PFSK-1 (cell line): ENCODE measurements at regions not wholly inside any gene's neighbourhood (a gene's known extent, or its start where the extent isn't known, plus 50 kb on each side); places are given as distances from the start of the nearest gene placed in this dataset.

Source experiments
- FOXP2 ChIP-seq: optimal IDR thresholded peaks from 2 replicates; pipeline ENCODE3; 2011; ENCODE audit warnings: borderline replicate concordance, control low read depth, inconsistent platforms; ENCODE audit not compliant: insufficient read depth; ENCODE audit errors: extremely low read length, extremely low read depth
- POLR2AphosphoS5 ChIP-seq: IDR thresholded peaks from 2 replicates; pipeline ENCODE4 v1.6.1; 2012; ENCODE audit warnings: low read depth, mild to moderate bottlenecking, control low read depth, low read length, moderate library complexity
- SIN3A ChIP-seq: IDR thresholded peaks from 2 replicates; pipeline ENCODE4 v1.6.1; 2012; ENCODE audit warnings: mild to moderate bottlenecking, low read length, moderate library complexity, borderline replicate concordance; ENCODE audit not compliant: insufficient read depth
- TAF1 ChIP-seq: IDR thresholded peaks from 2 replicates; pipeline ENCODE4 v1.6.1; 2012; ENCODE audit warnings: low read length, control low read depth, borderline replicate concordance; ENCODE audit not compliant: insufficient read depth
- TF ChIP-seq, protein P1 (sequence below), 2 experiments: IDR thresholded peaks; 2 replicates each; pipeline versions ENCODE4 v1.6.1 to v1.8.0; 2011 to 2012; ENCODE audit warnings: low read depth in 2 of 2, low read length in 2 of 2, control low read depth in 1 of 2, inconsistent platforms in 1 of 2, mild to moderate bottlenecking in 1 of 2, moderate library complexity in 1 of 2; ENCODE audit not compliant: insufficient read depth in 1 of 2

DNA sequence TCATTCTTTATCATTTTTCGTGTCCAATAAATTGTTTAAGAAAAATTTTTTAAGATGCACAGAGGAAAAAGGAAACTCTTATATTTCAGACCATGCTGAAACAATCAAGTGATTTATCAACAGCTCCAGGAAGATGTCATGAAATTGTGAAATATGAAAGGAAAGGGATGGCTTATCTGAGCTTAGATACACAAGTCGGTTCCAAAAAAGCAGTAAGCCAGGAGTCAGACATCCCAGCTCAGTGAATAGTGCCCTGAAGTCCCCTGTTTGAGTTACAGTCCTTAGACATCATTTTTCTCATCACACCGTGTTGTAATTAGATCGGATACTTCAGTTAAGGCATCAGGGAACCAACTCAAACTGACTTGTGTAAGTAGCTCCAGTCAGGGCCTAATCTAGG, 91.0 kb upstream of the SSTR4 start:
- TF ChIP-seq, protein P1, sequence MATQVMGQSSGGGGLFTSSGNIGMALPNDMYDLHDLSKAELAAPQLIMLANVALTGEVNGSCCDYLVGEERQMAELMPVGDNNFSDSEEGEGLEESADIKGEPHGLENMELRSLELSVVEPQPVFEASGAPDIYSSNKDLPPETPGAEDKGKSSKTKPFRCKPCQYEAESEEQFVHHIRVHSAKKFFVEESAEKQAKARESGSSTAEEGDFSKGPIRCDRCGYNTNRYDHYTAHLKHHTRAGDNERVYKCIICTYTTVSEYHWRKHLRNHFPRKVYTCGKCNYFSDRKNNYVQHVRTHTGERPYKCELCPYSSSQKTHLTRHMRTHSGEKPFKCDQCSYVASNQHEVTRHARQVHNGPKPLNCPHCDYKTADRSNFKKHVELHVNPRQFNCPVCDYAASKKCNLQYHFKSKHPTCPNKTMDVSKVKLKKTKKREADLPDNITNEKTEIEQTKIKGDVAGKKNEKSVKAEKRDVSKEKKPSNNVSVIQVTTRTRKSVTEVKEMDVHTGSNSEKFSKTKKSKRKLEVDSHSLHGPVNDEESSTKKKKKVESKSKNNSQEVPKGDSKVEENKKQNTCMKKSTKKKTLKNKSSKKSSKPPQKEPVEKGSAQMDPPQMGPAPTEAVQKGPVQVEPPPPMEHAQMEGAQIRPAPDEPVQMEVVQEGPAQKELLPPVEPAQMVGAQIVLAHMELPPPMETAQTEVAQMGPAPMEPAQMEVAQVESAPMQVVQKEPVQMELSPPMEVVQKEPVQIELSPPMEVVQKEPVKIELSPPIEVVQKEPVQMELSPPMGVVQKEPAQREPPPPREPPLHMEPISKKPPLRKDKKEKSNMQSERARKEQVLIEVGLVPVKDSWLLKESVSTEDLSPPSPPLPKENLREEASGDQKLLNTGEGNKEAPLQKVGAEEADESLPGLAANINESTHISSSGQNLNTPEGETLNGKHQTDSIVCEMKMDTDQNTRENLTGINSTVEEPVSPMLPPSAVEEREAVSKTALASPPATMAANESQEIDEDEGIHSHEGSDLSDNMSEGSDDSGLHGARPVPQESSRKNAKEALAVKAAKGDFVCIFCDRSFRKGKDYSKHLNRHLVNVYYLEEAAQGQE (IDR thresholded peaks at IDR 0.05; ENCODE audit: insufficient read depth in 1 of 2, low read depth in 2 of 2, low read length in 2 of 2), result no peak

DNA sequence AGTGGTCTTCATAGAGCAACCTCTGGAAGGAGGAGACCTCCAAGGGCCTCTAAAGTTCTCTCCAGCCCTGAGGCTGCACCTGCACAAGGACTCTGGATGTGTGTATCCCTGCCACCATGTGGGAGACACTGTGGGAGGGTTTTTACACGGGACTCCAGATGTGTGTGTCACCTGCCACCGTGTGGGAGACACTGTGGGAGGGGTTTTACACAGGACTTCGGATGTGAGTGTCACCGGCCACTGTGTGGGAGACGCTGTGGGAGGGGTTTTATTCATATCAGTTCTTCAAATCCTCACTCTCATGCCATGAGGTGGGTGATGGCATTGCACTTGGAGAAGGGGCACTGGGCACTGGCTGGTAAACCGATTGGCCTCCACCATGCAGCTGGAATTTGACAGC, 90.2 kb upstream of the SSTR4 start:
- TF ChIP-seq, protein P1 (IDR thresholded peaks at IDR 0.05; ENCODE audit: insufficient read depth in 1 of 2, low read depth in 2 of 2, low read length in 2 of 2), result no peak
- TF ChIP-seq TAF1 (no peak), SIN3A (no peak), POLR2AphosphoS5 (no peak), FOXP2 (no peak)

DNA sequence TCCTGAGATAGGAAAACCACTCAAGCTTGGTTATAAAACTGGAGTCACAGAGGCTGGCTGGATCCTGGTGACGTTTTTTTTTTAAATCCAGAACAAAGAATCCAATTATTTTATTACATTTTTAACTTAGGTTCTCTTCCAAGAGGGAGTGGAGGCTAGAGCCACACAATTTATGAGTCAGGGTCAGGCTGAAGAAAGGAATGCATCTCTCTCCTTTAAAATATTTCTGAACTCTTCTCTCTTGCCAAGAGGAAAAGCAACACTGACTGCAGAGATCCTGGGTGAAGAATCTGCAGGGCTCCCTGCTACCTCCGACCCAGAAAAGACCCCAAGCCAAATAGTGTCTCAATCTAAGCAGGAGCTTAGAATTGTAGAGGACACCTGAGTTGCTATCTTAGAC, 88.5 kb upstream of the SSTR4 start:
- TF ChIP-seq TAF1, result no peak
- no peak for TF ChIP-seq FOXP2
- no peak for TF ChIP-seq SIN3A
- TF ChIP-seq, protein P1 (IDR thresholded peaks at IDR 0.05; ENCODE audit: insufficient read depth in 1 of 2, low read depth in 2 of 2, low read length in 2 of 2), result no peak
- no peak for TF ChIP-seq POLR2AphosphoS5

DNA sequence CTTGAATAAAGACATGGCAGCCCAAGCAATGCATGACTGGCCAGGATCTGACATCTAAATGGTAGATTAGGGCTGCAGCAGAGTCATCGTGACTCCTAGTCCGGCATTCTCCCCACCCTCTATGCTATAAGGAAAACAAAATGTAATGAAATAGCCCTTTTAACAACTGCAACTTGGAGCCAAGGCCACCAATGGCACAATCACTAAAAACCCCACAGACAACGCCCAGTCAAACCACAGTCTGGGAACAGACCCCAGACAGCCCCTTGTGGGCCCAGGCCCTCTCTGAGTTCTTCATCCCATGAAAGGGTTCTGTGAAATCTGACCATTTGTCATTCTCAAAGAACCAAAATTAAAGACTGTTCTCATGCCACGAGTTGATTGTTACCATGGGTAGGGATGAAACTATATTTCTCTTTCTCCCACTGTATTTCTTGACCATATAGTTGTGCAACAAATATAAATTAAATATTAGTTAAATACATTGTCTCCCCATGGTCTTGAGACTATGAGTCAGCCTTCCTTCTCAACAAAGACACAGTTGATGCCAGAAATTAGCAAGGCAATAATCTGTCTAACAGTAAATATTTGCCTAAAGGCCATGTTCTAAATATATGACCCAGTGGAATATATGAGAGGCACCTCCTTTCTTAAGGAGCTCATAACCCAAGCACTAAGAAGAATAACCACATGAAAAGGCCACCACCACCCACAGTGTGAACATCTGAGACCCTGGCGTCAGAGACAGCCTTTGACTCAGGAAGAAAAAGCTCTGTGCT, 85.6 kb upstream of the SSTR4 start:
- TF ChIP-seq TAF1, result no peak
- no peak for TF ChIP-seq POLR2AphosphoS5
- no peak for TF ChIP-seq FOXP2
- no peak for TF ChIP-seq SIN3A
- TF ChIP-seq, protein P1 (IDR thresholded peaks at IDR 0.05; ENCODE audit: insufficient read depth in 1 of 2, low read depth in 2 of 2, low read length in 2 of 2), result no peak

DNA sequence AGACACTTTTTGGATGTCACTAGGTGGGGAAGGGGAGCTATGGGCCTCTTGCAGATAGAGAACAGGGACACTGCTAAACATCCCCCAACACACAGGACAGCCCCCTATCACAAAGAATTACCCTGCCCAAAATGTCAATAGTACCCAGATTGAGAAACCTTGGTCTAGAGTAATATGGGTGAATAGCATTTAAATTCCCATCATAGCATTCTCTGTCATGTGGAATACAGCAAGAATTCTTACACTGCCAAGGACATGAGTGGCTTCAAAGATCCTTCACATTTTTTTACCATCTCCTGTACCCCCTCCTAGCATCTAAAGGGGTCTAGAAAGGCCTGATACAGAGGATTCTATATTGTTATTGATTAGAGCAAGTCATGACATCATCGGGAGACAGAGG, 83.1 kb upstream of the SSTR4 start:
- no peak for TF ChIP-seq FOXP2
